SIG-M5 treated with dmso at 0.1 percent for 504 hours (cell line): ENCODE measurements at regions not wholly inside any gene's neighbourhood (a gene's known extent, or its start where the extent isn't known, plus 50 kb on each side); places are given as distances from the start of the nearest gene placed in this dataset.

ENCODE experiments used
- DNase-seq: peaks from one replicate; lab custom pipeline; 2025; ENCODE audit not compliant: unreplicated experiment; lab: John Stamatoyannopoulos, UW

- DNase-seq = no peak
These were observed 56.4 kb upstream of the ARRDC4 start for GRCh38 chr15:97903971-97904572.

DNA sequence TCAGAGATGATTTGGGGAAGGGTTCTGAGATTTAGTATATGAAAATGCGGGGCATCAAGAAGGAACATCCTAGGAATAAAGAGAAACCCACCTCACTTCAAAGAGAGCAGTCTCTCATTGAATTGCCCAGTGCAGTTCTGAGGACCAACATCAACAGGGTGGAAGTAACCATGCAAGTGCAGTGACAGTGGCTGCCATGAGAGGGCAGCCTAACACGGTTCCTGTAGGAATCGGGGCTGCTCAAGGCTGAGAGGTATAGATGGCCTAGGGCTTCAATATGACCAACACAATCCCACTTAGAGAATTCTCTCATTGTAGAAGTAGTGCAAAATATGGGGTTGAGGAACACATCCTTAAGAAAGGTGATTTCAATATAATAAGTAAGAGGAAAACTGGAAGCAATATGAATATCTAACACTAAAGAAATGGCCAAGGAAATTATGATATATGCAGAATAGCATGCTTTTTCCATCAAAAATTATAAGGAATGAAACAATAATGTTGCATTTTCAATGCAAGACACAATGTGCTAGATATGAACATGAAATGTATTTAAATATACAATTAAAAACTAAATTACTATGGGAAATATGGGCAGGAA lies 51.1 kb upstream of the ARRDC4 start:
- DNase-seq = peak; percentile 29
